H9 (cell line): ENCODE measurements at regions not wholly inside any gene's neighbourhood (a gene's known extent, or its start where the extent isn't known, plus 50 kb on each side); places are given as distances from the start of the nearest gene placed in this dataset.

Experiments used
- DNase-seq: peaks from one replicate; pipeline ENCODE4 v3.0.0-alpha.2; 2017
- H2AFZ ChIP-seq: one replicate; pipeline ENCODE4 v1.6.1; 2013; ENCODE audit warnings: mild to moderate bottlenecking, low read length, control low read depth, moderate library complexity
- H2AK5ac ChIP-seq: 2 replicates; pipeline ENCODE4 v1.6.1; 2013; ENCODE audit warnings: low read length, control low read depth, mixed read lengths; ENCODE audit not compliant: insufficient read length
- H2BK120ac ChIP-seq: one replicate; pipeline ENCODE4 v1.6.1; 2013; ENCODE audit warnings: low read depth, mild to moderate bottlenecking, low read length, control low read depth, inconsistent platforms; ENCODE audit not compliant: poor library complexity, severe bottlenecking
- H2BK12ac ChIP-seq: 2 replicates; pipeline ENCODE4 v1.6.1; 2013; ENCODE audit warnings: low read length, control low read depth, mixed read lengths, low read depth; ENCODE audit not compliant: insufficient read length
- H2BK15ac ChIP-seq: 2 replicates; pipeline ENCODE4 v1.6.1; 2013; ENCODE audit warnings: low read depth, low read length, control low read depth
- H2BK20ac ChIP-seq: one replicate; pipeline ENCODE4 v1.6.1; 2013; ENCODE audit warnings: low read depth, mild to moderate bottlenecking, low read length, control low read depth, inconsistent platforms; ENCODE audit not compliant: poor library complexity, severe bottlenecking
- H2BK5ac ChIP-seq: 2 replicates; pipeline ENCODE4 v1.6.1; 2013; ENCODE audit warnings: low read length, control low read depth, mixed read lengths; ENCODE audit not compliant: insufficient read length
- H3K14ac ChIP-seq: 2 replicates; pipeline ENCODE4 v1.6.1; 2013; ENCODE audit warnings: low read length, control low read depth; ENCODE audit not compliant: insufficient read depth
- H3K18ac ChIP-seq: 2 replicates; pipeline ENCODE4 v1.6.1; 2013; ENCODE audit warnings: low read depth, mild to moderate bottlenecking, mixed read lengths, low read length, control low read depth; ENCODE audit not compliant: insufficient read length
- H3K23ac ChIP-seq: 2 replicates; pipeline ENCODE4 v1.6.1; 2013; ENCODE audit warnings: low read length, control low read depth, mixed read lengths, low read depth; ENCODE audit not compliant: insufficient read length
- H3K23me2 ChIP-seq: 2 replicates; pipeline ENCODE4 v1.6.1; 2013; ENCODE audit warnings: low read depth, mild to moderate bottlenecking, mixed read lengths, low read length, control low read depth; ENCODE audit not compliant: insufficient read length, poor library complexity, severe bottlenecking
- H3K27ac ChIP-seq: 2 replicates; pipeline ENCODE4 v1.5.1; 2013; ENCODE audit warnings: low read length, control low read depth, mixed read lengths, low read depth; ENCODE audit not compliant: insufficient read length
- H3K27me3 ChIP-seq: 2 replicates; pipeline ENCODE4 v1.6.1; 2013; ENCODE audit warnings: low read length, control low read depth, inconsistent platforms; ENCODE audit not compliant: insufficient read depth
- H3K4ac ChIP-seq: 2 replicates; pipeline ENCODE4 v1.6.1; 2013; ENCODE audit warnings: low read depth, mild to moderate bottlenecking, control low read depth, inconsistent platforms, low read length, moderate library complexity
- H3K4me1 ChIP-seq: 2 replicates; pipeline ENCODE4 v1.6.1; 2013; ENCODE audit warnings: low read length, control low read depth, inconsistent platforms; ENCODE audit not compliant: insufficient read depth
- H3K4me2 ChIP-seq: 2 replicates; pipeline ENCODE4 v1.6.1; 2013; ENCODE audit warnings: low read length, control low read depth, mixed read lengths; ENCODE audit not compliant: insufficient read length, insufficient read depth
- H3K56ac ChIP-seq: 2 replicates; pipeline ENCODE4 v1.6.1; 2013; ENCODE audit warnings: low read depth, mild to moderate bottlenecking, mixed read lengths, low read length, control low read depth; ENCODE audit not compliant: insufficient read length
- H3K79me1 ChIP-seq: 2 replicates; pipeline ENCODE4 v1.6.1; 2013; ENCODE audit warnings: low read depth, mild to moderate bottlenecking, moderate library complexity, low read length, control low read depth, inconsistent platforms; ENCODE audit not compliant: insufficient read depth, poor library complexity, severe bottlenecking
- H3K79me2 ChIP-seq: 2 replicates; pipeline ENCODE4 v1.6.1; 2013; ENCODE audit warnings: low read length, control low read depth, inconsistent platforms; ENCODE audit not compliant: insufficient read depth
- H3K9ac ChIP-seq: 2 replicates; pipeline ENCODE4 v1.6.1; 2013; ENCODE audit warnings: low read length, control low read depth, mixed read lengths; ENCODE audit not compliant: insufficient read length; ENCODE audit errors: extremely low read depth
- H3K9me3 ChIP-seq: one replicate; pipeline ENCODE4 v1.6.1; 2013; ENCODE audit warnings: low read depth, low read length, inconsistent platforms; ENCODE audit not compliant: control insufficient read depth
- H3T11ph ChIP-seq: one replicate; pipeline ENCODE4 v1.6.1; 2013; ENCODE audit warnings: mild to moderate bottlenecking, low read length, control low read depth, inconsistent platforms
- H4K20me1 ChIP-seq: one replicate; pipeline ENCODE4 v1.6.1; 2013; ENCODE audit not compliant: control insufficient read depth, insufficient read length, insufficient read depth
- H4K5ac ChIP-seq: 2 replicates; pipeline ENCODE4 v1.6.1; 2013; ENCODE audit warnings: low read depth, mild to moderate bottlenecking, mixed read lengths, low read length, control low read depth; ENCODE audit not compliant: insufficient read length
- H4K8ac ChIP-seq: replicated peaks from 2 replicates; pipeline ENCODE4 v1.6.1; 2013; ENCODE audit warnings: low read length, control low read depth, mixed read lengths, low read depth; ENCODE audit not compliant: insufficient read length
- H4K91ac ChIP-seq: 2 replicates; pipeline ENCODE4 v1.6.1; 2013; ENCODE audit warnings: low read depth, mild to moderate bottlenecking, moderate library complexity, mixed read lengths, low read length, control low read depth; ENCODE audit not compliant: insufficient read length
- H3K27ac Mint-ChIP-seq, 3 experiments: 2 replicates in 2 of 3; 3 replicates in 1 of 3; pipeline ENCODE4 v1.8.0; 2020 to 2021; ENCODE audit warnings: mixed read lengths in 3 of 3, mild to moderate bottlenecking in 1 of 3, moderate library complexity in 1 of 3
- H3K27me3 Mint-ChIP-seq: 2 replicates; pipeline ENCODE4 v1.8.0; 2021; ENCODE audit warnings: low read depth, mild to moderate bottlenecking, moderate library complexity, mixed read lengths
- H3K36me3 Mint-ChIP-seq, 3 experiments: 2 replicates in 2 of 3; 3 replicates in 1 of 3; pipeline ENCODE4 v1.8.0; 2020 to 2021; ENCODE audit warnings: low read depth in 3 of 3, mixed read lengths in 3 of 3; ENCODE audit not compliant: insufficient read depth in 1 of 3
- H3K4me1 Mint-ChIP-seq, 2 experiments: 2 replicates each; pipeline ENCODE4 v1.8.0; 2020; ENCODE audit warnings: mixed read lengths in 2 of 2
- H3K4me3 Mint-ChIP-seq, 2 experiments: 2 replicates in 1 of 2; 3 replicates in 1 of 2; pipeline ENCODE4 v1.8.0; 2020 to 2021; ENCODE audit warnings: mild to moderate bottlenecking in 2 of 2, mixed read lengths in 2 of 2, moderate library complexity in 1 of 2
- H3K9me3 Mint-ChIP-seq, 2 experiments: 2 replicates in 1 of 2; 3 replicates in 1 of 2; pipeline ENCODE4 v1.8.0; 2020; ENCODE audit warnings: mild to moderate bottlenecking in 2 of 2, mixed read lengths in 2 of 2, moderate library complexity in 1 of 2
- WGBS: extraction: QIAGEN DNeasy Blood & Tissue Kit; methylation state at CpG from one replicate; pipeline ENCODE4 v1.1.7; 2013; ENCODE audit warnings: missing lambda C conversion rate, low lambda C conversion rate, mixed read lengths; ENCODE audit not compliant: insufficient read length; ENCODE audit errors: extremely low coverage; 5-methylcytosine and 5-hydroxymethylcytosine counted together
- TF ChIP-seq, protein P1 (sequence below): fragments of 200-600 bp; sonication (generic); conservative IDR thresholded peaks from 3 replicates; pipeline ENCODE4 v1.8.0; 2021; ENCODE audit warnings: antibody characterized with exemption, mild to moderate bottlenecking

DNA sequence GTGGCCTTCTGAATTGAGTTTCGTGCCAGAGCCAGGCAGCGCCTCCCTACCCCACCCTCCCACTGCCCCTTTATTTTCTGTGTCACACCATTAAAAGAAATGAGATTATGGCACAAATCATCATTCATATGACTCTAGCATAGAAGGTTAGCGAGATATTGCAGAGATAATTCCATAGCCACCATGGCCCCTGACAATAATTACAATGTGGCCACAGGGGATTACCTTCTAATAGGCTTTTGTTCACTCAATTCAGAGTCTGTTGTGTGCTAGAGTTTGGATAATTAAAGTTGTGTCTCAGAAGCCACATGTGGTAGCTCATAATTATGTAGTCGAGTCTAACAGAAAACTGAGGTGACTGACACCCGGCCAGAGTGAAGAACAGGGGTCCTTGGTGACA, 428.1 kb downstream of the ARHGEF28 start:
- H3K9me3 ChIP-seq, result no peaks in the 10 kb centered on the region
- no peaks in the 10 kb centered on the region for H3K27me3 ChIP-seq
- H3K27ac Mint-ChIP-seq, result no peak overlapping the region
- H3K4me1 ChIP-seq, result no peaks in the 10 kb centered on the region
- H3K79me2 ChIP-seq, result no peaks in the 10 kb centered on the region
- H3K36me3 Mint-ChIP-seq, result no peaks in the 10 kb centered on the region
- H4K91ac ChIP-seq, result no peak overlapping the region
- H4K5ac ChIP-seq, result no peak overlapping the region
- H3K27me3 Mint-ChIP-seq, result peaks cover 2% of the 10 kb centered on the region; the same call in 1 of the 2 replicates
- H3K9me3 Mint-ChIP-seq, result no peaks in the 10 kb centered on the region; a peak in 1 of 5 replicates
- H2AK5ac ChIP-seq, result no peak overlapping the region
- H3K14ac ChIP-seq, result no peak overlapping the region
- WGBS, result no CpG with 5 or more reads among the region's 5 CpGs
- no peaks in the 10 kb centered on the region for H3K79me1 ChIP-seq
- H3K18ac ChIP-seq, result no peak overlapping the region
- no peak overlapping the region for H3K9ac ChIP-seq
- H4K8ac ChIP-seq, result no peak overlapping the region
- H3K4me1 Mint-ChIP-seq, result peaks cover 7 to 14% of the 10 kb centered on the region in 2 experiments; a peak in 3 of 4 replicates
- no peak overlapping the region for H3T11ph ChIP-seq
- H3K56ac ChIP-seq, result no peak overlapping the region
- no peaks in the 10 kb centered on the region for H4K20me1 ChIP-seq
- DNase-seq, result no peak
- H3K23me2 ChIP-seq, result no peaks in the 10 kb centered on the region
- H2BK120ac ChIP-seq, result no peak overlapping the region
- no peak overlapping the region for H2BK12ac ChIP-seq
- H2BK5ac ChIP-seq, result no peak overlapping the region
- H2AFZ ChIP-seq, result no peak overlapping the region
- H3K4me3 Mint-ChIP-seq, result no peak overlapping the region
- no peak overlapping the region for H3K4me2 ChIP-seq
- no peak overlapping the region for H3K27ac ChIP-seq
- H2BK20ac ChIP-seq, result no peak overlapping the region
- H3K4ac ChIP-seq, result no peak overlapping the region
- H3K23ac ChIP-seq, result no peak overlapping the region
- no peak overlapping the region for H2BK15ac ChIP-seq
- TF ChIP-seq, protein P1, sequence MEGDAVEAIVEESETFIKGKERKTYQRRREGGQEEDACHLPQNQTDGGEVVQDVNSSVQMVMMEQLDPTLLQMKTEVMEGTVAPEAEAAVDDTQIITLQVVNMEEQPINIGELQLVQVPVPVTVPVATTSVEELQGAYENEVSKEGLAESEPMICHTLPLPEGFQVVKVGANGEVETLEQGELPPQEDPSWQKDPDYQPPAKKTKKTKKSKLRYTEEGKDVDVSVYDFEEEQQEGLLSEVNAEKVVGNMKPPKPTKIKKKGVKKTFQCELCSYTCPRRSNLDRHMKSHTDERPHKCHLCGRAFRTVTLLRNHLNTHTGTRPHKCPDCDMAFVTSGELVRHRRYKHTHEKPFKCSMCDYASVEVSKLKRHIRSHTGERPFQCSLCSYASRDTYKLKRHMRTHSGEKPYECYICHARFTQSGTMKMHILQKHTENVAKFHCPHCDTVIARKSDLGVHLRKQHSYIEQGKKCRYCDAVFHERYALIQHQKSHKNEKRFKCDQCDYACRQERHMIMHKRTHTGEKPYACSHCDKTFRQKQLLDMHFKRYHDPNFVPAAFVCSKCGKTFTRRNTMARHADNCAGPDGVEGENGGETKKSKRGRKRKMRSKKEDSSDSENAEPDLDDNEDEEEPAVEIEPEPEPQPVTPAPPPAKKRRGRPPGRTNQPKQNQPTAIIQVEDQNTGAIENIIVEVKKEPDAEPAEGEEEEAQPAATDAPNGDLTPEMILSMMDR, result no peak
